GM19239 (cell line): ENCODE measurements at regions not wholly inside any gene's neighbourhood (a gene's known extent, or its start where the extent isn't known, plus 50 kb on each side); places are given as distances from the start of the nearest gene placed in this dataset.
"Not testable (repeated sequence)": the region's sequence is repeated elsewhere in the genome, so short reads cannot be mapped to it uniquely, and the experiment has no call there.

Experiments used
- DNase-seq: peaks from one replicate; pipeline ENCODE4 v3.0.0; 2011; ENCODE audit warnings: low spot score; ENCODE audit not compliant: insufficient read length
- FAIRE-seq: peaks from 2 replicates; lab custom pipeline; 2011; peaks lifted over from hg19 to GRCh38; lab: Jason Lieb, UNC

- no peak for FAIRE-seq
These were observed 857.4 kb downstream of the FAT4 start for GRCh38 chr4:126172126-126172525.

GRCh38 chr4:126174627-126175026, 859.9 kb downstream of the FAT4 start:
- FAIRE-seq: no peak
- DNase-seq: no peak

More at GRCh38 chr4:126172126-126172525, 857.4 kb downstream of the FAT4 start:
- DNase-seq: no peak

- no peak for DNase-seq
- FAIRE-seq: no peak
These were observed 865.9 kb downstream of the FAT4 start for GRCh38 chr4:126180642-126181041.

GRCh38 chr4:126182336-126182735, 867.6 kb downstream of the FAT4 start:
- FAIRE-seq (no peak), DNase-seq (no peak)

- FAIRE-seq (no peak), DNase-seq (no peak)
These were observed 868.0 kb downstream of the FAT4 start for GRCh38 chr4:126182786-126183185.

- DNase-seq (no peak), FAIRE-seq (no peak)
These were observed 868.5 kb downstream of the FAT4 start for GRCh38 chr4:126183206-126183605.

GRCh38 chr4:126191536-126191935, 876.8 kb downstream of the FAT4 start:
- FAIRE-seq (no peak), DNase-seq (no peak)

- DNase-seq (no peak), FAIRE-seq (no peak)
These were observed 877.8 kb downstream of the FAT4 start for GRCh38 chr4:126192506-126192905.

GRCh38 chr4:126201251-126202138, 886.7 kb downstream of the FAT4 start:
- not testable (repeated sequence) for DNase-seq, FAIRE-seq

- no peak for FAIRE-seq
- DNase-seq: no peak
These were observed 887.5 kb downstream of the FAT4 start for GRCh38 chr4:126202226-126202625.

- DNase-seq (no peak), FAIRE-seq (no peak)
These were observed 893.2 kb downstream of the FAT4 start for GRCh38 chr4:126207910-126208309.

GRCh38 chr4:126209147-126209546, 894.4 kb downstream of the FAT4 start:
- DNase-seq (no peak), FAIRE-seq (no peak)

GRCh38 chr4:126213996-126214395, 899.2 kb downstream of the FAT4 start:
- FAIRE-seq (no peak), DNase-seq (no peak)

GRCh38 chr4:126215759-126216158, 901.0 kb downstream of the FAT4 start:
- FAIRE-seq (no peak), DNase-seq (no peak)

GRCh38 chr4:126216611-126217010, 901.9 kb downstream of the FAT4 start:
- FAIRE-seq (no peak), DNase-seq (no peak)

- DNase-seq: no peak
- FAIRE-seq: no peak
These were observed 906.5 kb downstream of the FAT4 start for GRCh38 chr4:126221282-126221681.

GRCh38 chr4:126221717-126222340, 907.1 kb downstream of the FAT4 start:
- DNase-seq (no peak), FAIRE-seq (no peak)

GRCh38 chr4:126223784-126224407, 909.1 kb downstream of the FAT4 start:
- no peak for DNase-seq
- no peak for FAIRE-seq

GRCh38 chr4:126227428-126227827, 912.7 kb downstream of the FAT4 start:
- no peak for FAIRE-seq
- DNase-seq: no peak

- no peak for DNase-seq
- FAIRE-seq: no peak
These were observed 915.5 kb downstream of the FAT4 start for GRCh38 chr4:126230269-126230668.

GRCh38 chr4:126233483-126233882, 918.7 kb downstream of the FAT4 start:
- DNase-seq (no peak), FAIRE-seq (no peak)
